Germinal center (tissue), 1 donor: ENCODE measurements at regions not wholly inside any gene's neighbourhood (a gene's known extent, or its start where the extent isn't known, plus 50 kb on each side); places are given as distances from the start of the nearest gene placed in this dataset.

Experiments
- DNase-seq: peaks from one replicate; pipeline ENCODE4 v3.0.0; 2012; ENCODE audit warnings: mixed read lengths, low spot score

GRCh38 chr6:114430534-114431124 lies 87.8 kb upstream of the HS3ST5 start:
- no peak for DNase-seq

- DNase-seq = no peak
These were observed 85.5 kb upstream of the HS3ST5 start for GRCh38 chr6:114428341-114428740.

- no peak for DNase-seq
These were observed 78.4 kb upstream of the HS3ST5 start for GRCh38 chr6:114421199-114421598.

- DNase-seq = no peak
These were observed 76.4 kb upstream of the HS3ST5 start for GRCh38 chr6:114419175-114419574.

- DNase-seq = no peak
These were observed 75.6 kb upstream of the HS3ST5 start for GRCh38 chr6:114418304-114418972.

- DNase-seq = no peak
These were observed 64.7 kb upstream of the HS3ST5 start for GRCh38 chr6:114407426-114408035.

GRCh38 chr6:114404339-114404955 lies 61.6 kb upstream of the HS3ST5 start:
- no peak for DNase-seq

- no peak for DNase-seq
These were observed 61.0 kb upstream of the HS3ST5 start for GRCh38 chr6:114403858-114404257.

- no peak for DNase-seq
These were observed 55.7 kb upstream of the HS3ST5 start for GRCh38 chr6:114398481-114398880.
